ENCODE measurements at regions not wholly inside any gene's neighbourhood (a gene's known extent, or its start where the extent isn't known, plus 50 kb on each side); places are given as distances from the start of the nearest gene placed in this dataset.

DNA sequence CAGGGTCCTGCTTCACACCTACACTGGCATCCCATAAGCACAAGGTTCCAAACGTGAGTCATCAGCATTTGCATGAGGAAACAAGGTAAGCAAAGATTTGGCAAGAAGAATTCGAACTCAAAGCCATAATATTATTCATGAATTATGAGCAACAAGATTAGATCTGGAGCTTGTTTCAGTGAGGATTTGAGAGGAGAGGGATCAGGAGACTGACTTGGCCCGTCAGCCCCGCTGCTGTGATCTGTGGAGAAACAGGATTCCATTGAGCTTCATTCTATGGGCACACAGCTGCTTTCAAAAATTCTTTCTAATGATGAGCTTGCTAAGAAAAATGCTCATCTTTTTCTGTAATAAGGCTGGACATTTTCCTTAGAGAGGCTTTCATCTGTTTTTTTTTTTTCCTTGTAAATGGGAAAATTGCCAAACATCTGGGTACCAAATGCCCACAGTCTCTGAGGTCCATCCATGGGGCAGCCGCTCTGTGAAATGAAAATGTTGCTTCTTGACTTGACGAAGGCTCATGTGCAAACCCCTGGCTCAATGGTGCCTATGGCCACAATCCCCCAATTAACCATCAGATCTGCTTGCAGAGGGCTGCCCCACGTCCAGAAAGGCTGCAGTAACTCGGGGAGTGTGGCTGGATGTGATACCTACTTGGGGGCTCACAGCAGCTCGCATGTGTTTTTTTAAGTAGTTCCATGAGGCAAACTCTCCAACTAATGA is 179.3 kb downstream of the TMEM18 start:
- no peak for DNase-seq (ENCODE audit: low read depth)
- TF ChIP-seq, protein P1, sequence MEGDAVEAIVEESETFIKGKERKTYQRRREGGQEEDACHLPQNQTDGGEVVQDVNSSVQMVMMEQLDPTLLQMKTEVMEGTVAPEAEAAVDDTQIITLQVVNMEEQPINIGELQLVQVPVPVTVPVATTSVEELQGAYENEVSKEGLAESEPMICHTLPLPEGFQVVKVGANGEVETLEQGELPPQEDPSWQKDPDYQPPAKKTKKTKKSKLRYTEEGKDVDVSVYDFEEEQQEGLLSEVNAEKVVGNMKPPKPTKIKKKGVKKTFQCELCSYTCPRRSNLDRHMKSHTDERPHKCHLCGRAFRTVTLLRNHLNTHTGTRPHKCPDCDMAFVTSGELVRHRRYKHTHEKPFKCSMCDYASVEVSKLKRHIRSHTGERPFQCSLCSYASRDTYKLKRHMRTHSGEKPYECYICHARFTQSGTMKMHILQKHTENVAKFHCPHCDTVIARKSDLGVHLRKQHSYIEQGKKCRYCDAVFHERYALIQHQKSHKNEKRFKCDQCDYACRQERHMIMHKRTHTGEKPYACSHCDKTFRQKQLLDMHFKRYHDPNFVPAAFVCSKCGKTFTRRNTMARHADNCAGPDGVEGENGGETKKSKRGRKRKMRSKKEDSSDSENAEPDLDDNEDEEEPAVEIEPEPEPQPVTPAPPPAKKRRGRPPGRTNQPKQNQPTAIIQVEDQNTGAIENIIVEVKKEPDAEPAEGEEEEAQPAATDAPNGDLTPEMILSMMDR (IDR thresholded peaks at IDR 0.05; ENCODE audit: insufficient read depth, low read depth, low read length) = no peak
- H3K4me3 ChIP-seq (ENCODE audit: low read depth, low read length) = no peak overlapping the region

DNA sequence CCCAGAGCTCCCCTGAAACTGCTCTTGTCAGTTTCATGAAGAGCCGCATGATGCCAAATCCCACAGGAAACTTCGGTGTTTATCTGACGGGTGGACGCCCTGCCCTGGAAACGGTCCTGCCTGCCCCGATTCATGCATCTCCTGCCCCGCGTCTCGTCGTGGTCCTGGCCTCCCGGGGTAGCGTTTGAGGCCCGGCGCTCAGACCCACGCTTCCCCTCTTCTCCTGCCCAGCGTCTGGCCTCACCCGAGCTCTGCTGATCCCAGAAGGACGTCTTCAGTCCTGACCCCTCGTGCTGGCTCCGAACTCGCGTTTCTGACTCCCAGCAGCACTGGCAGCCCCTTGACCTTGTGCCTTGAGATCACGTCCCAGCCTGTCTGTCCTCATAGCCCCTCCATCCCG is 180.5 kb downstream of the TMEM18 start:
- DNase-seq (ENCODE audit: low read depth) = no peak
- no peak overlapping the region for H3K4me3 ChIP-seq (ENCODE audit: low read depth, low read length)
- TF ChIP-seq, protein P1 (IDR thresholded peaks at IDR 0.05; ENCODE audit: insufficient read depth, low read depth, low read length) = no peak

DNA sequence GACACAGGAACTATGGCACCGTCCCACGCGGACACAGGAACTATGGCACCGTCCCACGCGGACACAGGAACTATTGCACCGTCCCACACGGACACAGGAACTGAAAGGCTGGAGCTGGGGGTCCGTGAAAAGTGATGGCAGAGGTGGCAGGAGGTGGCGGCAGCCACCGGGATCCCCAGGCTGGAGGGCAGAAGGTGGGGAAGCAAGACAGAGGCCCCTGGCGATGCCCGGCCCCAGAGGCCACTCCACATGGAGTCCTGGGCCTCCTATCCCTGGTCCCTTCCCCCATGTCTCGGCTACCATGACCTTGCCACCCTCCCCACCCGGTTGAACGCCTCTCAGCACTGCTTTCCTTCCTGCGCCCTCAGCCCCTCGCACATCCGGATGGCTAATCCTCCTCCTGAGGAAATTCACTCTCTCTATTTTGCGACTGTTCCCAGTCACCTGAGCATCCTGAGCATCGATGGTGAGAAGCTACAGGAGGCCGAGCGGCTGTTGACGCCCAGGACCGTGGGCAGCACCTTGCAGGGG is 181.4 kb downstream of the TMEM18 start:
- no peak for DNase-seq (ENCODE audit: low read depth)
- TF ChIP-seq, protein P1 (IDR thresholded peaks at IDR 0.05; ENCODE audit: insufficient read depth, low read depth, low read length) = no peak
- H3K4me3 ChIP-seq (ENCODE audit: low read depth, low read length) = no peak overlapping the region

DNA sequence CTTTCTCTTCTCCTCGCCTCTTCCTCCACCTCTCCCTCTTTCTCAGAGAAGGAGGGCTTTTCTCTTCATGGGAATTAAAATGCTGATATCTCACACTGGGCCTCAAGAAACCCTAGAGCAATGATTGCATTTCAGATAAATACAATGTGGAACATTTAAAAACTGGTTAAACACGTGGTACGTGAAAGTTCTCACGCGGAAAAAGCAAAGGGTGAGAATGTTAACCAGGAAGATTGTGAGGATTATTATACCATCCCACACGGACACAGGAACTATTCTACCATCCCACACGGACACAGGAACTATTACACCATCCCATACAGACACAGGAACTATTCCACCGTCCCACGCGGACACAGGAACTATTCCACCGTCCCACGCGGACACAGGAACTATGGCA is 182.4 kb downstream of the TMEM18 start:
- H3K4me3 ChIP-seq (ENCODE audit: low read depth, low read length) = no peak overlapping the region
- DNase-seq (ENCODE audit: low read depth) = no peak
- TF ChIP-seq, protein P1 (IDR thresholded peaks at IDR 0.05; ENCODE audit: insufficient read depth, low read depth, low read length) = no peak

DNA sequence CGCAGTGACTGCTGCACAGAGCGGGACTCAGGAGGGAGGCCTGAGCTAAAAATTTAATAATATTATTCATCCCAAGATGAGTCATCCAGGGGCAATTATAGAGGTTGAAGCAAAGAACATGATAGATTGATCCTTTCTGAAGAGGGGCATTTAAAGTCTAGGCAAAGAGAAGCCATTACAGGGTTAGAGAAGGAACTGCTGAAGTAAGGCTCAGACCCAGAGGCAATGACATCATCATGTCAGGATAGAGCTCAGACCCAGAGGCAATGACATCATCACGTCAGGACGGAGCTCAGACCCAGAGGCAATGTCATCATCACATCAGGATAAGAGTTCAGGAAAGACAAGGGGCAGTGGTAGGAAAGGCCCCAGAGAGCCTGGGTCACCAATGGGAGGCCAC is 184.0 kb downstream of the TMEM18 start:
- TF ChIP-seq, protein P1 (IDR thresholded peaks at IDR 0.05; ENCODE audit: insufficient read depth, low read depth, low read length) = no peak
- no peak for DNase-seq (ENCODE audit: low read depth)
- H3K4me3 ChIP-seq (ENCODE audit: low read depth, low read length) = no peak overlapping the region

DNA sequence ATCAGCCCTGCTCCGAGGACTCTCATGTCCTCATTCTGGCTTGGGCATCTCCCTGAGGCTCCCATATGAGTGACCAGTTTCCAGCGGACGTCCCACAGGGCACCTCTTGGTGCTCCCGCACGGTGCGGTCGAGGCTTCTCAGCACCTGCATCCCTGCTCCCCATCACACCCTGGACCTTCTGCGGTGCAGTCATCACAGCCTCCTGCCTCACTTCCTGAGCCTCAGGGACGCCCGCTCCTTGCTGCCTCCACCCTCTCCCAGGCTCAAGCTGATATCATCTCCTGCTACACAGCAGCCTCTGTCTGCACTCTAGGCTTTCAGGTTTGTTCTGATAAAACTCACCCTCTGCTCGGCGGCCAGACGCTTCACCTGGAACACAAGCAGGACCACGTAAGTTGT is 185.0 kb downstream of the TMEM18 start:
- DNase-seq (ENCODE audit: low read depth) = no peak
- TF ChIP-seq, protein P1 (IDR thresholded peaks at IDR 0.05; ENCODE audit: insufficient read depth, low read depth, low read length) = no peak
- H3K4me3 ChIP-seq (ENCODE audit: low read depth, low read length) = no peak overlapping the region

DNA sequence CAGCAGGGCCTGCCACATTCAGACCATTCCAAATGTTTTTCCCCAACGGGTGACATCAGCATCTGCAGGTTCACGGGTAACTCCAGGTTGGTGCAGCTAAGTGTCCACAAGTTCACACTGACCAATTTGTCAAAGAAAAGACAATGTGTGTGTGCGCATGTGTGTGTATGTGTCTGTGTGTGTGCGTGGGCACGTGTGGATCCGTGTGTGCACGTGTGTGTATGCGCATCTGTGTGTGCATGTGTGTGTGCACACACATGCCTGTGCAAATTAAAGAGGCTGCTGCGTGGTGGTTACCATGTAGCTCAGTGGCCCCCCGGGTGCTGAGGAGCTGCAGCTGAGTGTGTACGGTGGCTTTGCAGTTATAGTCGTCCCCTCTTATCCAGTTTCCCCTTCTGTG is 187.4 kb downstream of the TMEM18 start:
- H3K4me3 ChIP-seq (ENCODE audit: low read depth, low read length) = no peak overlapping the region
- no peak for DNase-seq (ENCODE audit: low read depth)
- TF ChIP-seq, protein P1 (IDR thresholded peaks at IDR 0.05; ENCODE audit: insufficient read depth, low read depth, low read length) = no peak

All from fibroblast of villous mesenchyme (primary cell).